ENCODE measurements at regions not wholly inside any gene's neighbourhood (a gene's known extent, or its start where the extent isn't known, plus 50 kb on each side); places are given as distances from the start of the nearest gene placed in this dataset.

GRCh38 chr5:84862132-84862531 is 477.5 kb upstream of the EDIL3 start:
- no peak overlapping the region for H3K23ac ChIP-seq (ENCODE audit: low read depth, low read length, poor library complexity)

GRCh38 chr5:84861306-84861705 is 476.6 kb upstream of the EDIL3 start:
- Histone ChIP-seq H4K8ac (ENCODE audit: low read depth, low read length) (no peak overlapping the region), H2AFZ (ENCODE audit: low read length) (no peak overlapping the region), H3K4ac (ENCODE audit: low read length) (no peak overlapping the region), H3K27me3 (ENCODE audit: control insufficient read depth in 3 of 3, insufficient read depth in 3 of 3, low read depth in 1 of 3, low read length in 3 of 3) (no peaks in the 10 kb centered on the region), H2AK5ac (ENCODE audit: low read depth, low read length) (no peak overlapping the region), H3K9ac (ENCODE audit: low read depth, low read length, poor library complexity) (no peak overlapping the region), H3K23ac (ENCODE audit: low read depth, low read length, poor library complexity) (no peak overlapping the region), H2BK12ac (ENCODE audit: low read length) (no peak overlapping the region), H3K36me3 (replicated peaks in 1 of 2; ENCODE audit: control insufficient read depth in 2 of 2, insufficient read depth in 2 of 2, low read length in 2 of 2) (no peaks in the 10 kb centered on the region), H2BK15ac (ENCODE audit: low read length) (no peak overlapping the region), H2BK120ac (ENCODE audit: low read depth, low read length) (no peak overlapping the region), H3K27ac (replicated peaks; ENCODE audit: low read length) (no peak overlapping the region), H3K14ac (ENCODE audit: low read length) (no peak overlapping the region), H3K79me1 (ENCODE audit: low read depth, low read length) (no peaks in the 10 kb centered on the region), H3K9me3 (replicated peaks in 1 of 2; ENCODE audit: control insufficient read depth in 2 of 2, insufficient read depth in 1 of 2, low read depth in 1 of 2, low read length in 2 of 2) (no peaks in the 10 kb centered on the region), H3K4me1 (ENCODE audit: control insufficient read depth in 2 of 2, insufficient read depth in 1 of 2, low read depth in 1 of 2, low read length in 2 of 2) (no peaks in the 10 kb centered on the region), H3K18ac (ENCODE audit: low read length) (no peak overlapping the region), H3K4me2 (ENCODE audit: insufficient read depth, low read length, poor library complexity, severe bottlenecking) (no peak overlapping the region), H4K91ac (ENCODE audit: low read depth, low read length, poor library complexity) (no peak overlapping the region), H3K4me3 (ENCODE audit: low read length in 2 of 2) (no peak overlapping the region), H2BK5ac (ENCODE audit: low read length) (no peak overlapping the region)
- DNase-seq (ENCODE audit: low spot score) = no peak
- no CpG with 5 or more reads among the region's 2 CpGs for whole genome bisulfite sequencing, 2 donors (ENCODE audit: extremely low coverage in 2 of 2, insufficient read length in 2 of 2, insufficient replicate concordance in 1 of 2)

More at GRCh38 chr5:84862132-84862531, 477.5 kb upstream of the EDIL3 start:
- no peaks in the 10 kb centered on the region for H3K36me3 ChIP-seq (replicated peaks in 1 of 2; ENCODE audit: control insufficient read depth in 2 of 2, insufficient read depth in 2 of 2, low read length in 2 of 2)
- no peak overlapping the region for H2BK12ac ChIP-seq (ENCODE audit: low read length)
- no peak overlapping the region for H2AK5ac ChIP-seq (ENCODE audit: low read depth, low read length)
- no peak overlapping the region for H3K9ac ChIP-seq (ENCODE audit: low read depth, low read length, poor library complexity)
- DNase-seq (ENCODE audit: low spot score) = no peak
- H4K8ac ChIP-seq (ENCODE audit: low read depth, low read length) = no peak overlapping the region
- H3K79me1 ChIP-seq (ENCODE audit: low read depth, low read length) = no peaks in the 10 kb centered on the region
- H3K9me3 ChIP-seq (replicated peaks in 1 of 2; ENCODE audit: control insufficient read depth in 2 of 2, insufficient read depth in 1 of 2, low read depth in 1 of 2, low read length in 2 of 2) = no peaks in the 10 kb centered on the region
- no peak overlapping the region for H4K91ac ChIP-seq (ENCODE audit: low read depth, low read length, poor library complexity)
- H3K18ac ChIP-seq (ENCODE audit: low read length) = no peak overlapping the region
- no peak overlapping the region for H3K27ac ChIP-seq (replicated peaks; ENCODE audit: low read length)
- H3K4ac ChIP-seq (ENCODE audit: low read length) = no peak overlapping the region
- WGBS, 2 donors (ENCODE audit: extremely low coverage in 2 of 2, insufficient read length in 2 of 2, insufficient replicate concordance in 1 of 2) = no CpG with 5 or more reads among the region's 7 CpGs
- no peaks in the 10 kb centered on the region for H3K4me1 ChIP-seq (ENCODE audit: control insufficient read depth in 2 of 2, insufficient read depth in 1 of 2, low read depth in 1 of 2, low read length in 2 of 2)
- no peaks in the 10 kb centered on the region for H3K27me3 ChIP-seq (ENCODE audit: control insufficient read depth in 3 of 3, insufficient read depth in 3 of 3, low read depth in 1 of 3, low read length in 3 of 3)
- no peak overlapping the region for H2BK15ac ChIP-seq (ENCODE audit: low read length)
- H3K4me3 ChIP-seq (ENCODE audit: low read length in 2 of 2) = no peak overlapping the region
- H3K4me2 ChIP-seq (ENCODE audit: insufficient read depth, low read length, poor library complexity, severe bottlenecking) = no peak overlapping the region
- no peak overlapping the region for H3K14ac ChIP-seq (ENCODE audit: low read length)
- H2AFZ ChIP-seq (ENCODE audit: low read length) = no peak overlapping the region
- H2BK5ac ChIP-seq (ENCODE audit: low read length) = no peak overlapping the region
- no peak overlapping the region for H2BK120ac ChIP-seq (ENCODE audit: low read depth, low read length)

GRCh38 chr5:84859056-84859455 is 474.4 kb upstream of the EDIL3 start:
- no peak overlapping the region for H3K9ac ChIP-seq (ENCODE audit: low read depth, low read length, poor library complexity)
- no peak overlapping the region for H3K14ac ChIP-seq (ENCODE audit: low read length)
- no peak overlapping the region for H2AFZ ChIP-seq (ENCODE audit: low read length)
- DNase-seq (ENCODE audit: low spot score) = no peak
- no peak overlapping the region for H2BK15ac ChIP-seq (ENCODE audit: low read length)
- no peak overlapping the region for H4K8ac ChIP-seq (ENCODE audit: low read depth, low read length)
- no peaks in the 10 kb centered on the region for H3K79me1 ChIP-seq (ENCODE audit: low read depth, low read length)
- H3K36me3 ChIP-seq (replicated peaks in 1 of 2; ENCODE audit: control insufficient read depth in 2 of 2, insufficient read depth in 2 of 2, low read length in 2 of 2) = no peaks in the 10 kb centered on the region
- H3K4me3 ChIP-seq (ENCODE audit: low read length in 2 of 2) = no peak overlapping the region
- no CpG with 5 or more reads among the region's 1 CpG for WGBS, 2 donors (ENCODE audit: extremely low coverage in 2 of 2, insufficient read length in 2 of 2, insufficient replicate concordance in 1 of 2)
- H3K4ac ChIP-seq (ENCODE audit: low read length) = no peak overlapping the region
- no peak overlapping the region for H3K4me2 ChIP-seq (ENCODE audit: insufficient read depth, low read length, poor library complexity, severe bottlenecking)
- H2AK5ac ChIP-seq (ENCODE audit: low read depth, low read length) = no peak overlapping the region
- no peak overlapping the region for H3K23ac ChIP-seq (ENCODE audit: low read depth, low read length, poor library complexity)
- H3K4me1 ChIP-seq (ENCODE audit: control insufficient read depth in 2 of 2, insufficient read depth in 1 of 2, low read depth in 1 of 2, low read length in 2 of 2) = no peaks in the 10 kb centered on the region
- H2BK12ac ChIP-seq (ENCODE audit: low read length) = no peak overlapping the region
- no peaks in the 10 kb centered on the region for H3K27me3 ChIP-seq (ENCODE audit: control insufficient read depth in 3 of 3, insufficient read depth in 3 of 3, low read depth in 1 of 3, low read length in 3 of 3)
- no peak overlapping the region for H4K91ac ChIP-seq (ENCODE audit: low read depth, low read length, poor library complexity)
- H3K9me3 ChIP-seq (replicated peaks in 1 of 2; ENCODE audit: control insufficient read depth in 2 of 2, insufficient read depth in 1 of 2, low read depth in 1 of 2, low read length in 2 of 2) = no peaks in the 10 kb centered on the region
- H2BK120ac ChIP-seq (ENCODE audit: low read depth, low read length) = no peak overlapping the region
- H2BK5ac ChIP-seq (ENCODE audit: low read length) = no peak overlapping the region
- H3K18ac ChIP-seq (ENCODE audit: low read length) = no peak overlapping the region
- no peak overlapping the region for H3K27ac ChIP-seq (replicated peaks; ENCODE audit: low read length)

- Histone ChIP-seq H3K4ac (ENCODE audit: low read length) (no peak overlapping the region), H3K9me3 (replicated peaks in 1 of 2; ENCODE audit: control insufficient read depth in 2 of 2, insufficient read depth in 1 of 2, low read depth in 1 of 2, low read length in 2 of 2) (peaks cover 0 to 2% of the 10 kb centered on the region in 2 donors), H3K4me2 (ENCODE audit: insufficient read depth, low read length, poor library complexity, severe bottlenecking) (no peak overlapping the region), H4K91ac (ENCODE audit: low read depth, low read length, poor library complexity) (no peak overlapping the region), H3K36me3 (replicated peaks in 1 of 2; ENCODE audit: control insufficient read depth in 2 of 2, insufficient read depth in 2 of 2, low read length in 2 of 2) (no peaks in the 10 kb centered on the region), H2BK12ac (ENCODE audit: low read length) (no peak overlapping the region), H3K27ac (replicated peaks; ENCODE audit: low read length) (no peak overlapping the region), H3K18ac (ENCODE audit: low read length) (no peak overlapping the region), H2AFZ (ENCODE audit: low read length) (no peak overlapping the region), H3K27me3 (ENCODE audit: control insufficient read depth in 3 of 3, insufficient read depth in 3 of 3, low read depth in 1 of 3, low read length in 3 of 3) (no peaks in the 10 kb centered on the region), H2AK5ac (ENCODE audit: low read depth, low read length) (no peak overlapping the region), H3K4me3 (ENCODE audit: low read length in 2 of 2) (no peak overlapping the region), H3K23ac (ENCODE audit: low read depth, low read length, poor library complexity) (no peak overlapping the region), H2BK5ac (ENCODE audit: low read length) (no peak overlapping the region), H2BK15ac (ENCODE audit: low read length) (no peak overlapping the region), H3K4me1 (ENCODE audit: control insufficient read depth in 2 of 2, insufficient read depth in 1 of 2, low read depth in 1 of 2, low read length in 2 of 2) (no peaks in the 10 kb centered on the region), H3K14ac (ENCODE audit: low read length) (no peak overlapping the region), H3K9ac (ENCODE audit: low read depth, low read length, poor library complexity) (no peak overlapping the region), H3K79me1 (ENCODE audit: low read depth, low read length) (no peaks in the 10 kb centered on the region), H2BK120ac (ENCODE audit: low read depth, low read length) (no peak overlapping the region), H4K8ac (ENCODE audit: low read depth, low read length) (no peak overlapping the region)
- DNase-seq (ENCODE audit: low spot score) = no peak
- no CpG with 5 or more reads among the region's 1 CpG for WGBS, 2 donors (ENCODE audit: extremely low coverage in 2 of 2, insufficient read length in 2 of 2, insufficient replicate concordance in 1 of 2)
Measured at GRCh38 chr5:84831701-84832100, 447.0 kb upstream of the EDIL3 start.
